Fibroblast of skin of left quadriceps (primary cell): ENCODE measurements at regions not wholly inside any gene's neighbourhood (a gene's known extent, or its start where the extent isn't known, plus 50 kb on each side); places are given as distances from the start of the nearest gene placed in this dataset.
"Not testable (repeated sequence)": the region's sequence is repeated elsewhere in the genome, so short reads cannot be mapped to it uniquely, and the experiment has no call there.

ENCODE experiments used
- DNase-seq, 2 experiments: peaks; one replicate each; pipeline ENCODE4 v3.0.0-alpha.2; 2013; ENCODE audit warnings: low read depth in 2 of 2

- DNase-seq, result no peak
Observed at GRCh38 chr2:4915357-4915756, 776.8 kb upstream of the SOX11 start.

DNA sequence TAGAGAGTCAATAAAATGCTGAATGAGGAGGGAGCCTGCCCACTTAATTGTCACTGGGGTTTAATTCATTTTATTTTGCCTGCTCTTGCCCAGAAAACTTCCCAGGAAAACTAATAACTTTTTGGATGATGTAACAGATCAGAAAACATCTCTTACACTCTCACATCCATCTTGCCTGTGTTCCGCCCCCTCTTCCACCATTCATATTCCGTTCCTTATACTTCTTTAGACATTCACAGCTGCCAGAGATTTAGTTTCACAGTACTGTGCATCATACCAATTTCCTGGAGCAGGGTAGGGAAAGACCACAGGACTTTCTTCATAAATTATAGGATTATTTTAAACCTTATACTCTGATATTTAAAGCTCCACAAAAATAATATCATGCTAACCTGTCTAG is 776.1 kb upstream of the SOX11 start:
- DNase-seq, result no peak

- no peak for DNase-seq
Observed at GRCh38 chr2:4930704-4931103, 761.5 kb upstream of the SOX11 start.

DNA sequence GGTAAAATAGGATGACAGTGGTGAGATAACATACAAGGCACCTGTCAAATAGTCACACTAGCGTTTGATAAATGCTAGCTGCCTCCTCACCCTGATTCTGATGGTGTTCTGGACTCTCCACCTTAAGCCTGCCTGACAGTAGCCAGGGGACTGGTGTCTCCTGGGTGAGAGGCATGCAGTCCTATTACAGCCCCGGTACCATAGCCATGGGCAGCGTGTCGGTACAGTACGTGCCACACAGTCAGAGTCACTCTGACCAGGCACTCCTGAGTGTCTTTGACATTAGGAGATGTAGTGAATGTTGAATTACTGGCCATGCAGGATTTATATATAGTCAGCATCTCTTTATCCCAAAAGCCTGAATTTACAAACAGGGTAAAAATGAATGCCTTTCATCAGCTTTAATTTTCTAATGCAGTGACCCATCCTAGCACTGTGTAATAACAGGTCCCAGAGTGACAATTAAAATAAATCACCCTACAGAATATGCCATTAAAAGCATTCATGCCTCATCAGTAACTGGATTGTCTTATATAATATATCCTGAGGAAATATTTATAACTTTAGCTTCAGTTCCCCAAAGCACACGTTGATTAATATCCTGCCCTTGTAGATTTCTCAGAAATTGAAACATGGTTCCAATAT is 760.3 kb upstream of the SOX11 start:
- no peak for DNase-seq

DNA sequence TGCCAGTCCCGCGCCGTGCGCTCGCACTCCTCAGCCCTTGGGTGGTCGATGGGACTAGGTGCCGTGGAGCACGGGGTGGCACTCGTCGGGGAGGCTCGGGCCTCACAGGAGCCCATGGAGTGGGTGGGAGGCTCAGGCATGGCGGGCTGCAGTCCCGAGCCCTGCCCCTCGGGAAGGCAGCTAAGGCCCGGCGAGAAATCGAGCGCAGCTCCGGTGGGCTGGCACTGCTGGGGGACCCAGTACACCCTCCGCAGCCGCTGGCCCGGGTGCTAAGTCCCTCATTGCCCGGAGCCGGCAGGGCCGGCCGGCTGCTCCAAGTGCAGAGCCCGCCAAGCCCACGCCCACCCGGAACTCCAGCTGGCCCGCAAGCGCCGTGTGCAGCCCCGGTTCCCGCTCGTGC is 756.9 kb upstream of the SOX11 start:
- not testable (repeated sequence) for DNase-seq

DNA sequence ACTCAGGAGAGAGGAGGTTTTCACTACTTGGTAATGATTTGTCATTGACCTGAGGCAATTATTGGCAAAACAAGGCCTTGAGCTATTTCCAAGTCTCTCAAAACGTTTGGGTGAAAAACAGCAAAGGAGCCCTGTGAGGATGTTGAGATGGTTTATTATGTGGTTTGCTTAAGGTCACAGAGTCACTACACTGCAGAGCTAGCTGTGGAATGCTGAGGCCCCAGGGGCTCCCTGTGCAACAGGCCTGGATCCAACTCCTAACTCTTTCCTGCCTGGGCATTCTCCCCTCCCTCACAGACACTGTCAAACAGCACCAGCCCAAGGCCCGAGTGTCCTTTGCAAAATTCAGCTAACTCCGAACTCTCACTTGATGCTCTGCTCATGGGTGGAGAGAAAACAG is 754.6 kb upstream of the SOX11 start:
- DNase-seq, result peak in 1 of 2 experiments; percentile 1

GRCh38 chr2:4938206-4938605 is 754.0 kb upstream of the SOX11 start:
- DNase-seq, result no peak

DNA sequence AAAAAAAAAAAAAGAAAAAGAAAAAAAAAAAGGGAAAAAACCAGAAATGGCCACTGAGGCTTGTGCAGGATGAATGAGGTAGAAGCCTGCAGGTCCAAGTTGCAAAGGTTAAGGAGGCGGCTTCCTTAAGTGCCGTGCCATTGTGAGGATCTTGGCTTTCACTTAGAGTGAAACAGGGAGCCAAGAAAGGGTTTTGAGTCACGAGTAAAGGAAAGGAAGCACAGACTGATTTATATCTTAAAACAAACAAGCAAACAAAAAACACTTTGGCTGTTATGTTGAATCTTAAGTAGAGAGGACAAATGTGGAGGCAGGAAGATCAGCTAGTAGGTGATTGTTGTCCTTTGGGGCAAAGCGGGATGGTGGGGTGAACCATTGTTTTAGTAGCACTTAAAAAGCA is 749.7 kb upstream of the SOX11 start:
- DNase-seq, result no peak

DNA sequence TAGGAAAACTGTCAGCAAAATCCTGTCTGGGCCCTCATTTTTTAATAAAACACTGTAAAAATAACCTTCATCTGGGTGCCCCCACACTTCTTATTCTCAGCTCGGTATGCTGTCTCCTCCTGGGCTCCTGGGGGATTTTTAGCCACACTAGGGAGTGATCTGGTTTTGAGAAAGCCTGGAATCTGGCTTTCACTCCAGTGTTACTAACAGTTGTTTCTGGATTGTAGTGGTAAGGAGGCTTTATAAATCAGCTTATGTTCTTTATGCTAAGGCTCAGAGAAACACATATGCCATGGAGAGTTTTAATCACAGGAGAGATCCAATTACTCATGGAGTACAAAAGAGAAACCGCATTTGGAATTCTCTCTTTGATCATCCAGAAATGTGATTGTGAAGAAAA is 744.3 kb upstream of the SOX11 start:
- no peak for DNase-seq

GRCh38 chr2:4951368-4951767 is 740.8 kb upstream of the SOX11 start:
- DNase-seq, result no peak

GRCh38 chr2:4959219-4959618 is 733.0 kb upstream of the SOX11 start:
- no peak for DNase-seq

- no peak for DNase-seq
Observed at GRCh38 chr2:4962419-4962818, 729.8 kb upstream of the SOX11 start.

DNA sequence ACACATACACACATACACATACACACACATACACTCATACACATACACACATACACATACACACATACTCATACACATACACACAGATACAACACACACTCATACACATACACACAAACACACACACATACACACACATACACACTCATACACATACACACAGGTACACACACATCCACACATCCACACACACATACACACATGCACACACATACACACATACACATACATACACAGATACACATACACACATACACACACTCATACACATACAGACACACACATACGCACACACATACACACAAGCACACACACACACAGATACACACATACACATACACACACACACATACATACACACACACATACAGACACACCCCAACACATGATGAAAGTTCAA is 729.1 kb upstream of the SOX11 start:
- DNase-seq, result no peak

DNA sequence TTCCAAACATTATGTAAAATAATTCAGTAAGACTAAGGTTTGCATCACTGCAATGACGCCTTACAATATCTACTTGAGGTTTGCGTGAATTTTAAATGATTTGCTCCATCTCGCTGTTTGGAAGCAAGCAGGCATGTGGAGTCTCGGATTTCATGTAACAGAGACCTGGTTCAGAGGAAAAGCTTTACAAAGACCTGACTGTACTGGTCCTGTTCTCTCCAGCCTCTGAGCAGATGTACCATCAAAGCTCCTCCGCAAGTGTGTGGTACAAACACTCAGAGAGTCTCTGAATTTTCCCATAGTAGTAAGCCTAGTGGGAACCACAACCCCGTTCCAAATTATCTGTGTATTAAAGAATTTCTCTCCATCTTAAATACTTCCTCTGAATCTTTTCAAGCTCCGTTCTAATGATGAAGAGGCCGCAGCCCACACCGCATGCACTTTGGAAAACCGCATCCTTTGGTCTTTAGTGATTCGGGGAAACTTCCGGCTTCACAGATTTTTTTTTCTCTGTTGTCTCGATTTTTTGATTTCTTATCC is 728.1 kb upstream of the SOX11 start:
- DNase-seq, result no peak

DNA sequence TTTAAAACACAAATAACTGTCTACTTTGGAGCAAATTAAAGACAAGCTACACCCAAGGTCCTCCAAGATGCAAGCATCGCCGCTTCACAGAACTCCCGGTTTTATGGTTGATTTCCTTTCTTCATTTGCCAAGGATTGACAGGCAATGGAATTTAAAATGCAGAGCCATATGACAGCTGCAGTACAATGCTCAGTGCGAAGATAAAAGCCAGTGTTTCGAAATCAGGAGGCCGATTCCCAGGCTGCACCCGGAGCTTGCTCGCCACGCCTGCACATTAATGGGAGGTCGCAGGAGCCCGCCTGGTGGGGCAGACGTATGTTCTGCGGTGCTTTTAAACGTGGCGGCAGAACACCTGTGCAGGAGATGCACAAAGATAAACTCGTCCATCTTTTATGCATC is 727.6 kb upstream of the SOX11 start:
- DNase-seq, result no peak

- no peak for DNase-seq
Observed at GRCh38 chr2:4965556-4966320, 726.4 kb upstream of the SOX11 start.

DNA sequence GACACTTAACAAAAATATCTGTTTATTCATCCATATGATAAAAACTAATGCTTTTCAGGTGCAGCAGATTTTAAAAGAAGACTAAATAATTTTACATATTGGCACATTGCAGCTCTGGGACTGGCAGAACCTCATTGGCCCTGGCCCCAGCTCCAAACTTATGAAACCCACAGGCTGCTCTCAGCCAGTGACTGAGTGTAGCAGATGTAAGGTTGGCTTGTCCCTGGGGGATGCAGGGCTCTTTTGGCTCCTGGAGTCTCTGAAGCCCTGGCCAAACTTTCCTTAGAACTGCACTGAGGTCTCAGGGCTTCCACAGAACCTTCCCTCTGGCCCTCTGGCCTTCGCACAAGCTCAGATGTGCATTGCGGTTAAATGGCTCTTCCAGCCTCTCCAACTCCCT is 725.0 kb upstream of the SOX11 start:
- no peak for DNase-seq

GRCh38 chr2:4972472-4972871 is 719.7 kb upstream of the SOX11 start:
- no peak for DNase-seq

DNA sequence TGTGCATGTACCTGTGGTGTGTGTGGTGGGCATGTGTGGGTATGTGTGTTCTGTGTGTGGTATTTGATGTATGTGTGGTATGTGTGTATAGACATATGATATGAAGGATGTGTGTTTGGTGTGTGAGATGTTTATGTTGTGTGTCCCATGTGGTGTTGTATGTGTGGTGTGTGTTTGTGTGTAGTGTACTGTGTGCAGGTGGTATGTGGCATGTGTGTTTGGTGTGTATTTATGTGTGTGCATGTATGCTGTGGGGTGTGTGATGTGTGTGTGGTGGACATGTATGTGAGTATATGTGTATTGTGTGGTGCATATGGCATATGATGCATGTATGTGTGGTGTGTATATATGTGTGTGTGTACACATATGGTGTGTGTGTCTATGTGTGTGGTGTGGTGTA is 718.8 kb upstream of the SOX11 start:
- no peak for DNase-seq

- DNase-seq, result no peak
Observed at GRCh38 chr2:4973973-4974372, 718.2 kb upstream of the SOX11 start.

DNA sequence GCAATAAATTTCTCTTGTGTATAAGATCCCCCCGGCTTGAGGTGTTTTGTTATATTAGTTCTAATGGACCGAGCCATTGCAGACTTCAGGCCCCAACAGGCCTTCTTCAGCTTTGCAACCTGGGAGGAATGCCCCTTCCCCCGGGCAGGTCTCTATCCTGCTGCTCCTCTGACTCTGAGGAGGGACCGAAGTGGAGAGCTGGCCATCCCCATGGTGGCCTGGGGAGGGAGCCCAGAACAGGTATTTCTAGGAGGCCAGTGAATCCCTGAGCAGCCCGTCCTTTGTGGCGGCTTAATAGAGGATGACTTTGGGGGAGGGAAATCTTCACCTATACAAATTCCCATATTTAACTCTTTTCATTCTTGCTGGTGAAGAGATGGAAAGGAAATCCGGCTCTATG is 715.8 kb upstream of the SOX11 start:
- no peak for DNase-seq

- no peak for DNase-seq
Observed at GRCh38 chr2:4979111-4979510, 713.1 kb upstream of the SOX11 start.

GRCh38 chr2:4980995-4981394 is 711.2 kb upstream of the SOX11 start:
- DNase-seq, result no peak
